ENCODE measurements at regions not wholly inside any gene's neighbourhood (a gene's known extent, or its start where the extent isn't known, plus 50 kb on each side); places are given as distances from the start of the nearest gene placed in this dataset.

GRCh38 chr11:70590356-70590991 lies 192.1 kb downstream of the CTTN start:
- H4K8ac ChIP-seq (replicated peaks; ENCODE audit: insufficient read length, low read depth, low read length): no peak overlapping the region
- DNase-seq: no peak
- H3K9me3 ChIP-seq (ENCODE audit: control insufficient read depth, low read depth, low read length): no peaks in the 10 kb centered on the region
- peaks cover 5% of the 10 kb centered on the region in 3 experiments; a peak in 6 of 7 replicates for H3K36me3 Mint-ChIP-seq (ENCODE audit: insufficient read depth in 1 of 3, low read depth in 3 of 3)
- H3K4ac ChIP-seq (ENCODE audit: low read depth, low read length): no peak overlapping the region
- H3K9ac ChIP-seq (ENCODE audit: extremely low read depth, insufficient read length, low read length): no peak overlapping the region
- H2BK15ac ChIP-seq (ENCODE audit: low read depth, low read length): no peak overlapping the region
- H3K4me2 ChIP-seq (ENCODE audit: insufficient read depth, insufficient read length, low read length): no peak overlapping the region
- H3K79me1 ChIP-seq (ENCODE audit: insufficient read depth, low read depth, low read length, poor library complexity, severe bottlenecking): no peaks in the 10 kb centered on the region
- H3K23ac ChIP-seq (ENCODE audit: insufficient read length, low read depth, low read length): no peak overlapping the region
- no peak overlapping the region for H3K27ac Mint-ChIP-seq
- no peaks in the 10 kb centered on the region for H3K4me1 ChIP-seq (ENCODE audit: insufficient read depth, low read length)
- no peak overlapping the region for H2BK5ac ChIP-seq (ENCODE audit: insufficient read length, low read length)
- no peak overlapping the region for H3K18ac ChIP-seq (ENCODE audit: insufficient read length, low read depth, low read length)
- no peak overlapping the region for H2BK20ac ChIP-seq (ENCODE audit: low read depth, low read length, poor library complexity, severe bottlenecking)
- no peaks in the 10 kb centered on the region; the same call in 1 of the 2 replicates for H3K27me3 Mint-ChIP-seq (ENCODE audit: low read depth)
- no peaks in the 10 kb centered on the region for H3K27me3 ChIP-seq (ENCODE audit: insufficient read depth, low read length)
- no peak overlapping the region for H2BK12ac ChIP-seq (ENCODE audit: insufficient read length, low read depth, low read length)
- H3T11ph ChIP-seq (ENCODE audit: low read length): no peak overlapping the region
- no peaks in the 10 kb centered on the region for H4K20me1 ChIP-seq (ENCODE audit: control insufficient read depth, insufficient read depth, insufficient read length)
- no peak for TF ChIP-seq CTCF (conservative IDR thresholded peaks at IDR 0.05)
- H2BK120ac ChIP-seq (ENCODE audit: low read depth, low read length, poor library complexity, severe bottlenecking): no peak overlapping the region
- H4K91ac ChIP-seq (ENCODE audit: insufficient read length, low read depth, low read length): no peak overlapping the region
- H3K23me2 ChIP-seq (ENCODE audit: insufficient read length, low read depth, low read length, poor library complexity, severe bottlenecking): no peaks in the 10 kb centered on the region
- no peak overlapping the region for H2AFZ ChIP-seq (ENCODE audit: low read length)
- H3K27ac ChIP-seq (ENCODE audit: insufficient read length, low read depth, low read length): no peak overlapping the region
- H4K5ac ChIP-seq (ENCODE audit: insufficient read length, low read depth, low read length): no peak overlapping the region
- WGBS (ENCODE audit: extremely low coverage, insufficient read length, low lambda C conversion rate): no CpG with 5 or more reads among the region's 7 CpGs
- H2AK5ac ChIP-seq (ENCODE audit: insufficient read length, low read length): no peak overlapping the region
- H3K14ac ChIP-seq (ENCODE audit: insufficient read depth, low read length): no peak overlapping the region
- H3K4me1 Mint-ChIP-seq: peaks cover 6% of the 10 kb centered on the region in 2 experiments; a peak in 3 of 4 replicates
- peaks cover 0 to 5% of the 10 kb centered on the region in 2 experiments; a peak in 2 of 5 replicates for H3K9me3 Mint-ChIP-seq
- no peaks in the 10 kb centered on the region for H3K79me2 ChIP-seq (ENCODE audit: insufficient read depth, low read length)
- H3K56ac ChIP-seq (ENCODE audit: insufficient read length, low read depth, low read length): no peak overlapping the region
- H3K4me3 Mint-ChIP-seq: no peak overlapping the region
